ENCODE measurements at regions not wholly inside any gene's neighbourhood (a gene's known extent, or its start where the extent isn't known, plus 50 kb on each side); places are given as distances from the start of the nearest gene placed in this dataset.
"Not testable (repeated sequence)": the region's sequence is repeated elsewhere in the genome, so short reads cannot be mapped to it uniquely, and the experiment has no call there.

DNA sequence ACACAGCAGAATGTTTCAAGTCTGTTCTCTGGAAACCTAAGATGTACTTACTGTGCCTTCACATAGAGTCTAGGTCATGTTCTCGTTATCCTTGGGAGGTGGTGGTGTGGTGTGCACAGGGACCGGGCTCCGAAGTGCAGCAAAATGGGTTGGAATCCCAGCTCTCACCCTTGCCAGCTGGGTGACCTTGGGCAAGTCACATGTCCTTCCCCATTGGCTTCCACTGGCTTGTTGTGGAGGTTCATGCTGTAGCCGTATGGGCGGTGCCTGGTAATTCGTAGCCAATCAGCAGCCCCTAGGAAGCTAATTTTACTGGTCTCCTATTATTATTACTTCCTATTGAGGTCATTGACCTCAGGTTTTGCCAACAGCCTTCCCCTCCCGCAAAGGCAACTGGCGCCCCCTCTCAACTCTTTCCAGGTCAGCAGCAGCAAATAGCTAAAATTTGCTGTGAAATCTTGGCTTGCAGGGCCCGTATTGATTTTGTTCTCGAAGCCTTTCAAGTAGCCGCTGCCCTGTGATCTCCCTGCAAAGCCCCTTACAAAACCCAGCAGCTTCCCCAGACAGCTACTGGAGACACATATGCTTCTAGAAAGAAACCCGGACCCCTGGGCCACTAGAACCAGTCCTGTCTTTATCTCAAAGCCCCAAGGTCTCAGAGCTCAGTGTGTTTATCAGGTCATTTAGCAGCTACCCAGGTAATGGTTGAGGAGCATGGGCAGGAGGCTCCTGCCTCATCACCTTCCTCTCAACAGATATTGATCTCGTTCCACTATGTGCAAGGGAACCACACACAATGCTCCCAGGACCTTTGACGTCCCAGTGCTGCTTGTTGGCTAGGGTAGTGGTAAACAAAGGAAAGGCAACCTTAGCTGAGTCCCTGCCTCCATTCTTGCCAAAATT, 66.5 kb upstream of the SLC1A4 start:
- H3K4me3 ChIP-seq (ENCODE audit: low read length) = no peak overlapping the region
- no peak for DNase-seq (ENCODE audit: low read depth)
- no peak for TF ChIP-seq CTCF (IDR thresholded peaks at IDR 0.05; ENCODE audit: insufficient read depth, low read depth, low read length, missing control alignments)

DNA sequence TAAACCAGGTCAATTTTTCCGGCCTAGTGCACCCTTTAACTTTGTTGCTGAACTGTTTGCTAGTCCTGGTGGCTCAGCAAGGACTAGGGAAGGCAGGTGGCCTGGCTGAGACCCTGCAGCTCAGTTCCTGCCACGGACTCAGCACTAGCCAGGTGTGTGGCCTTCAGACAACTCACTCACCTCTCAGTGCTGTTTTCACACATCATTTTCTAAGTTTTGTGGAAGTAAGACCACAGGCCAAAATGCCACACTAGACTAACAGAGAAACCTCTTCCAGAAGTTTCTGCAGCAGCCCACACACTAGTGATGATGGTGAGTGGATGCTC, 65.9 kb upstream of the SLC1A4 start:
- no peak for TF ChIP-seq CTCF (IDR thresholded peaks at IDR 0.05; ENCODE audit: insufficient read depth, low read depth, low read length, missing control alignments)
- H3K4me3 ChIP-seq (ENCODE audit: low read length) = no peak overlapping the region
- no peak for DNase-seq (ENCODE audit: low read depth)

GRCh38 chr2:64924170-64924934, 64.8 kb upstream of the SLC1A4 start:
- no peak overlapping the region for H3K4me3 ChIP-seq (ENCODE audit: low read length)
- no peak for DNase-seq (ENCODE audit: low read depth)
- no peak for TF ChIP-seq CTCF (IDR thresholded peaks at IDR 0.05; ENCODE audit: insufficient read depth, low read depth, low read length, missing control alignments)

DNA sequence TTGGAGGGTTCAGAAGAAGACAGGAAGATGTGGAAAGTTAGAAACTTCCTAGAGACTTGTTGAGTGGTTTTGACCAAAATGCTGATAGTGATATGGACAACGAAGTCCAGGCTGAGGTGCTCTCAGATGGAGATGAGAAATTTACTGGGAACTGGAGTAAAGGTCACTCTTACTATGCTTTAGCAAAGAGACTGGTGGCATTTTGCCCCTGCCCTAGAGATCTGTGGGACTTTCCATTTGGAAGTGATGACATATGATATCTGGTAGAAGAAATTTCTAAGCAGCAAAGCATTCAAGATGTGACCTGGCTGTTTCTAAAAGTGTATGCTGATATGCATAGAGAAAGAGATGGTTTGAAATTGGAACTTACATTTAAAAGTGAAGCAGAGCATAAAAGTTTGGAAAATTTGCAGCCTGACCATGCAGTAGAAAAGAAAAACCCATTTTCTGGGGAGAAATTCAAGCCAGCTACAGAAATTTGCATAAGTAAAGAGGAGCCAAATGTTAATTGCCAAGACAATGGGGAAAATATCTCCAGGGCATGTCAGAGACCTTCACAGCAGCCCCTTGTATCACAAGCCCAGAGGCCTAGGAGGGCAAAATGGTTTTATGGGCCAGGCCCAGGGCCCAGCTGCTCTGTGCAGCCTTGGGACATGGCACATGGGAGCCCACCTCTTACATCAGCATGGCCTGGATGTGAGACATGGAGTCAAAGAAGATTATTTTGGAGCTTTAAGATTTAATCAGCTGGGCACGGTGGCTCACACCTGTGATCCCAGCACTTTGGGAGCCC, 63.1 kb upstream of the SLC1A4 start:
- not testable (repeated sequence) for DNase-seq (ENCODE audit: low read depth)

GRCh38 chr2:64928813-64929212, 60.4 kb upstream of the SLC1A4 start:
- H3K4me3 ChIP-seq (ENCODE audit: low read length) = no peak overlapping the region
- no peak for DNase-seq (ENCODE audit: low read depth)
- TF ChIP-seq CTCF (IDR thresholded peaks at IDR 0.05; ENCODE audit: insufficient read depth, low read depth, low read length, missing control alignments) = no peak

More for the DNA sequence above, 63.1 kb upstream of the SLC1A4 start:
- not testable (repeated sequence) for H3K4me3 ChIP-seq (ENCODE audit: low read length)

DNA sequence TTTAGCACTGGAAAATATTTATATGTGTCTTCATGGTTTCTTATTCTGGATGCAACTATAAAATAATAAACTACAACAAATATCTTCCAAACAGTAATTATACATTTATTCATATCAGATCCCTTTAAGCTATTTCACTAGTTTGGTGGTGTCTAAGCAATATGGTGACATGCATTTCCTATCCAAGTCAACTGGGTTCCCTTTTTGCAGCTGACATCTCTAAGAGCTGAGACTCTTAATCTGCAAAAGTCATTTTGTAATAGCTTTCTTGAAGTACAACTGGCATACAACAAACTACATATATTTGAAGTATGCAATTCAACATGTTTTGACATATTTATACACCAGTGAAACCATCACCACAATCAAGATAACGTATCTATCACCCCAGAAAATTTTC, 59.9 kb upstream of the SLC1A4 start:
- no peak overlapping the region for H3K4me3 ChIP-seq (ENCODE audit: low read length)
- DNase-seq (ENCODE audit: low read depth) = no peak
- no peak for TF ChIP-seq CTCF (IDR thresholded peaks at IDR 0.05; ENCODE audit: insufficient read depth, low read depth, low read length, missing control alignments)

DNA sequence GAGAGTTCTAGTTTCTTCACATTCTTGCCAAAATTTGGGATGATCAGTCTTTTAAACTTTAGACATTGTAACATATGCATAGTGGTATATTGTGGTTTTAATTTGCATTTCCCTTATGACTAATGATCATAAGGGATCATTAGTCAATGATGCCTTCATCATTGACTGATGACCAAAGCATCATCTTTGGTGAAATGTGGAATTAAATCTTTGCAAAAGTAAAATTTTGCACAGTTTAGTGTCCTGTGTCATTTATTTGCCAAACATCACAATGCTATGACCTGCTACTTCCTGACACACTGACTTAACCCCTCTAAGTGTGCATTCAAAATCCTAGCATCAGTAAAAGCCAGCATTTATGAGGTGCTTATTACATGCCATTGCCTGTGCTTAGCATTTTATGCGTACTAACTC, 58.9 kb upstream of the SLC1A4 start:
- no peak for TF ChIP-seq CTCF (IDR thresholded peaks at IDR 0.05; ENCODE audit: insufficient read depth, low read depth, low read length, missing control alignments)
- DNase-seq (ENCODE audit: low read depth) = no peak
- H3K4me3 ChIP-seq (ENCODE audit: low read length) = no peak overlapping the region
